ENCODE measurements at regions not wholly inside any gene's neighbourhood (a gene's known extent, or its start where the extent isn't known, plus 50 kb on each side); places are given as distances from the start of the nearest gene placed in this dataset.

- TF ChIP-seq CTCF (IDR thresholded peaks at IDR 0.05; ENCODE audit: low read depth, low read length, missing control alignments) = no peak
- no peak for DNase-seq (ENCODE audit: extremely low read depth, low read depth)
- H3K4me3 ChIP-seq (replicated peaks; ENCODE audit: low read depth, low read length) = no peak overlapping the region
These were observed 86.8 kb upstream of the OSMR start for GRCh38 chr5:38758774-38759600.

GRCh38 chr5:38764937-38765391 lies 80.8 kb upstream of the OSMR start:
- TF ChIP-seq CTCF (IDR thresholded peaks at IDR 0.05; ENCODE audit: low read depth, low read length, missing control alignments) = no peak
- no peak overlapping the region for H3K4me3 ChIP-seq (replicated peaks; ENCODE audit: low read depth, low read length)
- DNase-seq (ENCODE audit: extremely low read depth, low read depth) = no peak

GRCh38 chr5:38765399-38765861 lies 80.4 kb upstream of the OSMR start:
- DNase-seq (ENCODE audit: extremely low read depth, low read depth) = no peak
- H3K4me3 ChIP-seq (replicated peaks; ENCODE audit: low read depth, low read length) = no peak overlapping the region
- no peak for TF ChIP-seq CTCF (IDR thresholded peaks at IDR 0.05; ENCODE audit: low read depth, low read length, missing control alignments)

- no peak for DNase-seq (ENCODE audit: extremely low read depth, low read depth)
- H3K4me3 ChIP-seq (replicated peaks; ENCODE audit: low read depth, low read length) = no peak overlapping the region
- no peak for TF ChIP-seq CTCF (IDR thresholded peaks at IDR 0.05; ENCODE audit: low read depth, low read length, missing control alignments)
These were observed 79.7 kb upstream of the OSMR start for GRCh38 chr5:38766151-38766550.

- DNase-seq (ENCODE audit: extremely low read depth, low read depth) = no peak
- no peak for TF ChIP-seq CTCF (IDR thresholded peaks at IDR 0.05; ENCODE audit: low read depth, low read length, missing control alignments)
- no peak overlapping the region for H3K4me3 ChIP-seq (replicated peaks; ENCODE audit: low read depth, low read length)
These were observed 77.2 kb upstream of the OSMR start for GRCh38 chr5:38768412-38769211.

- no peak for TF ChIP-seq CTCF (IDR thresholded peaks at IDR 0.05; ENCODE audit: low read depth, low read length, missing control alignments)
- no peak for DNase-seq (ENCODE audit: extremely low read depth, low read depth)
- H3K4me3 ChIP-seq (replicated peaks; ENCODE audit: low read depth, low read length) = no peak overlapping the region
These were observed 73.3 kb upstream of the OSMR start for GRCh38 chr5:38772471-38772870.
